GM23338 (cell line): ENCODE measurements at regions not wholly inside any gene's neighbourhood (a gene's known extent, or its start where the extent isn't known, plus 50 kb on each side); places are given as distances from the start of the nearest gene placed in this dataset.
"Not testable (repeated sequence)": the region's sequence is repeated elsewhere in the genome, so short reads cannot be mapped to it uniquely, and the experiment has no call there.

Experiments used
- ATAC-seq: fragments of 200-7000 bp; cut with Tn5 transposase; 3 replicates; pipeline ENCODE4 v1.9.1; 2020
- DNase-seq: peaks from one replicate; pipeline ENCODE4 v3.0.0-alpha.2; 2015; ENCODE audit warnings: low spot score
- H2AFZ ChIP-seq: fragments of 200-600 bp; sonication (generic); 2 replicates; pipeline ENCODE4 v1.8.0; 2016; ENCODE audit warnings: antibody characterized with exemption, mild to moderate bottlenecking, moderate library complexity
- H3F3A ChIP-seq: fragments of 200-600 bp; sonication (generic); replicated peaks from 2 replicates; pipeline ENCODE4 v1.8.0; 2017; ENCODE audit warnings: antibody characterized with exemption, mixed run types, low read depth
- H3K27ac ChIP-seq: fragments of 200-600 bp; sonication (generic); 2 replicates; pipeline ENCODE4 v1.6.1; 2016; ENCODE audit warnings: low read depth
- H3K27me3 ChIP-seq: fragments of 200-600 bp; sonication (generic); 2 replicates; pipeline ENCODE4 v1.8.0; 2016; ENCODE audit warnings: mild to moderate bottlenecking, mixed run types, moderate library complexity; ENCODE audit not compliant: insufficient read depth
- H3K36me3 ChIP-seq: fragments of 200-600 bp; sonication (generic); 2 replicates; pipeline ENCODE4 v1.8.0; 2016; ENCODE audit warnings: mild to moderate bottlenecking; ENCODE audit not compliant: insufficient read depth
- H3K4me1 ChIP-seq: fragments of 200-600 bp; sonication (generic); 2 replicates; pipeline ENCODE4 v1.8.0; 2016; ENCODE audit warnings: mild to moderate bottlenecking, moderate library complexity; ENCODE audit not compliant: insufficient read depth
- H3K4me2 ChIP-seq: fragments of 200-600 bp; sonication (generic); 2 replicates; pipeline ENCODE4 v1.7.1; 2017; ENCODE audit warnings: mixed run types
- H3K4me3 ChIP-seq: fragments of 200-600 bp; sonication (generic); 2 replicates; pipeline ENCODE4 v1.6.1; 2016; ENCODE audit warnings: mixed run types
- H3K79me2 ChIP-seq: fragments of 200-600 bp; sonication (generic); replicated peaks from 2 replicates; pipeline ENCODE4 v1.8.0; 2017; ENCODE audit warnings: mild to moderate bottlenecking; ENCODE audit not compliant: insufficient read depth
- H3K9me2 ChIP-seq: fragments of 200-600 bp; sonication (generic); 2 replicates; pipeline ENCODE4 v1.8.0; 2017; ENCODE audit not compliant: insufficient read depth
- H4K20me1 ChIP-seq: fragments of 200-600 bp; sonication (generic); replicated peaks from 2 replicates; pipeline ENCODE4 v1.8.0; 2017; ENCODE audit warnings: mild to moderate bottlenecking; ENCODE audit not compliant: insufficient read depth
- H3K27ac Mint-ChIP-seq: 2 replicates; pipeline ENCODE4 v1.8.0; 2020; ENCODE audit warnings: inconsistent platforms, mild to moderate bottlenecking, moderate library complexity, mixed read lengths
- H3K27me3 Mint-ChIP-seq: 3 replicates; pipeline ENCODE4 v1.8.0; 2022; ENCODE audit warnings: low read depth, mild to moderate bottlenecking, moderate library complexity, mixed read lengths, inconsistent platforms; ENCODE audit not compliant: insufficient read depth, poor library complexity
- H3K36me3 Mint-ChIP-seq: 3 replicates; pipeline ENCODE4 v1.8.0; 2021; ENCODE audit warnings: low read depth, mild to moderate bottlenecking, inconsistent platforms, moderate library complexity, mixed read lengths
- H3K4me1 Mint-ChIP-seq: 3 replicates; pipeline ENCODE4 v1.8.0; 2020; ENCODE audit warnings: mild to moderate bottlenecking, inconsistent platforms, mixed read lengths
- H3K4me3 Mint-ChIP-seq: 3 replicates; pipeline ENCODE4 v1.8.0; 2021; ENCODE audit warnings: moderate library complexity, mild to moderate bottlenecking, inconsistent platforms, mixed read lengths
- H3K9me3 Mint-ChIP-seq: 3 replicates; pipeline ENCODE4 v1.8.0; 2020; ENCODE audit warnings: moderate library complexity, mild to moderate bottlenecking, inconsistent platforms, mixed read lengths
- CREB1 ChIP-seq: fragments of 250-450 bp; sonication (Bioruptor Pico); IDR thresholded peaks from 2 replicates; pipeline ENCODE4 v1.5.0; 2020; ENCODE audit warnings: low read depth, mild to moderate bottlenecking, moderate library complexity
- CTCF ChIP-seq, 2 experiments: fragments of 200-600 bp in 1 of 2; sonication (generic) in 1 of 2; conservative IDR thresholded peaks; 2 replicates each; pipeline versions ENCODE4 v1.5.1 to v1.6.1; 2016 to 2017; ENCODE audit warnings: antibody characterized with exemption in 2 of 2, low read depth in 2 of 2, mild to moderate bottlenecking in 2 of 2, moderate library complexity in 1 of 2
- ETS1 ChIP-seq: IDR thresholded peaks from 2 replicates; pipeline ENCODE4 v1.6.1; 2016; ENCODE audit warnings: antibody characterized with exemption
- JUNB ChIP-seq: IDR thresholded peaks from one replicate; pipeline ENCODE4 v1.6.1; 2016; ENCODE audit warnings: antibody characterized with exemption; ENCODE audit not compliant: unreplicated experiment
- NANOG ChIP-seq: IDR thresholded peaks from 2 replicates; pipeline ENCODE4 v1.6.1; 2016; ENCODE audit warnings: antibody characterized with exemption, borderline replicate concordance
- POLR2AphosphoS5 ChIP-seq: IDR thresholded peaks from 2 replicates; pipeline ENCODE4 v1.6.1; 2016; ENCODE audit warnings: antibody characterized with exemption, low read depth
- REST ChIP-seq: IDR thresholded peaks from one replicate; pipeline ENCODE4 v1.6.1; 2018; ENCODE audit warnings: antibody characterized with exemption; ENCODE audit not compliant: unreplicated experiment
- STAT1 ChIP-seq: IDR thresholded peaks from one replicate; pipeline ENCODE4 v1.6.1; 2016; ENCODE audit warnings: antibody characterized with exemption; ENCODE audit not compliant: unreplicated experiment
- ZNF114 ChIP-seq: fragments of 250-450 bp; sonication (Bioruptor Pico); IDR thresholded peaks from 2 replicates; pipeline ENCODE4 v1.5.0; 2020; ENCODE audit warnings: mild to moderate bottlenecking, moderate library complexity
- ZNF331 ChIP-seq: fragments of 250-450 bp; sonication (Bioruptor Pico); IDR thresholded peaks from 2 replicates; pipeline ENCODE4 v1.5.0; 2020; ENCODE audit warnings: low read depth, mild to moderate bottlenecking, moderate library complexity

GRCh38 chr6:134662077-134662700, 287.7 kb downstream of the ALDH8A1 start:
- Histone ChIP-seq H3K4me2 (no peak overlapping the region), H3K9me2 (no peaks in the 10 kb centered on the region), H3K27ac (no peak overlapping the region), H3K27me3 (no peaks in the 10 kb centered on the region), H4K20me1 (no peaks in the 10 kb centered on the region), H2AFZ (no peak overlapping the region), H3K36me3 (no peaks in the 10 kb centered on the region), H3K4me1 (peaks cover 5% of the 10 kb centered on the region; the same call in 1 of the 2 replicates), H3K79me2 (no peaks in the 10 kb centered on the region), H3K4me3 (no peak overlapping the region), H3F3A (no peaks in the 10 kb centered on the region)
- Mint-ChIP-seq H3K36me3 (no peaks in the 10 kb centered on the region), H3K9me3 (no peaks in the 10 kb centered on the region), H3K4me3 (no peak overlapping the region), H3K27ac (no peak overlapping the region), H3K4me1 (peaks cover 7% of the 10 kb centered on the region; the same call in 2 of the 3 replicates), H3K27me3 (no peaks in the 10 kb centered on the region)
- TF ChIP-seq POLR2AphosphoS5 (no peak), REST (no peak), ZNF114 (CRISPR knock-in tag) (no peak), ETS1 (no peak)
- ATAC-seq (no peak), DNase-seq (no peak)

GRCh38 chr6:134659885-134660284, 290.0 kb downstream of the ALDH8A1 start:
- H3K9me3 Mint-ChIP-seq, H3K27me3 ChIP-seq, H3K4me3 Mint-ChIP-seq, H3K4me2 ChIP-seq, H3K36me3 ChIP-seq, DNase-seq, H3K36me3 Mint-ChIP-seq, H3K9me2 ChIP-seq, H3K4me1 ChIP-seq, H3K27me3 Mint-ChIP-seq, H3F3A ChIP-seq, ATAC-seq, H3K79me2 ChIP-seq, H4K20me1 ChIP-seq, H3K4me1 Mint-ChIP-seq, H3K4me3 ChIP-seq, H3K27ac Mint-ChIP-seq, H3K27ac ChIP-seq, H2AFZ ChIP-seq: not testable (repeated sequence)

GRCh38 chr6:134658596-134658995, 291.3 kb downstream of the ALDH8A1 start:
- Mint-ChIP-seq H3K4me3 (no peak overlapping the region), H3K27me3 (no peaks in the 10 kb centered on the region), H3K36me3 (no peaks in the 10 kb centered on the region), H3K27ac (no peak overlapping the region), H3K4me1 (peaks cover 7% of the 10 kb centered on the region; the same call in 2 of the 3 replicates), H3K9me3 (no peaks in the 10 kb centered on the region)
- Histone ChIP-seq H4K20me1 (no peaks in the 10 kb centered on the region), H2AFZ (peak overlapping the region; percentile 47; the same call in 1 of the 2 replicates), H3K27ac (no peak overlapping the region), H3F3A (no peaks in the 10 kb centered on the region), H3K9me2 (no peaks in the 10 kb centered on the region), H3K4me1 (peaks cover 5% of the 10 kb centered on the region; the same call in 1 of the 2 replicates), H3K79me2 (no peaks in the 10 kb centered on the region), H3K36me3 (no peaks in the 10 kb centered on the region), H3K27me3 (no peaks in the 10 kb centered on the region), H3K4me2 (no peak overlapping the region), H3K4me3 (no peak overlapping the region)
- DNase-seq (no peak), ATAC-seq (no peak)
- TF ChIP-seq CREB1 (CRISPR knock-in tag) = no peak
- no peak for TF ChIP-seq JUNB
- no peak for TF ChIP-seq STAT1
- TF ChIP-seq CTCF (conservative IDR thresholded peaks at IDR 0.05; ENCODE audit: low read depth in 2 of 2) = no peak
- no peak for TF ChIP-seq ZNF331 (CRISPR knock-in tag)
- no peak for TF ChIP-seq NANOG
- TF ChIP-seq REST = no peak
